Esophagus muscularis mucosa (tissue), 3 donors: ENCODE measurements at regions not wholly inside any gene's neighbourhood (a gene's known extent, or its start where the extent isn't known, plus 50 kb on each side); places are given as distances from the start of the nearest gene placed in this dataset.

Experiments used
- POLR2A ChIP-seq: fragments of 450-650 bp; IDR thresholded peaks from one replicate; pipeline ENCODE4 v1.6.1; 2017; ENCODE audit warnings: antibody characterized with exemption, moderate library complexity, mild to moderate bottlenecking, low read depth
- POLR2AphosphoS5 ChIP-seq, 2 donors: sonication (generic); formaldehyde crosslinking; IDR thresholded peaks; one replicate each; pipeline ENCODE4 v1.6.1; 2017; ENCODE audit warnings: antibody characterized with exemption in 2 of 2
- TF ChIP-seq, protein P1 (sequence below), 3 experiments: fragments of 200-600 bp in 2 of 3; fragments of 450-650 bp in 1 of 3; sonication (generic) in 2 of 3; IDR thresholded peaks; one replicate each; pipeline ENCODE4 v1.5.1; 2017 to 2019; ENCODE audit warnings: antibody characterized with exemption in 3 of 3, mild to moderate bottlenecking in 2 of 3, moderate library complexity in 1 of 3

DNA sequence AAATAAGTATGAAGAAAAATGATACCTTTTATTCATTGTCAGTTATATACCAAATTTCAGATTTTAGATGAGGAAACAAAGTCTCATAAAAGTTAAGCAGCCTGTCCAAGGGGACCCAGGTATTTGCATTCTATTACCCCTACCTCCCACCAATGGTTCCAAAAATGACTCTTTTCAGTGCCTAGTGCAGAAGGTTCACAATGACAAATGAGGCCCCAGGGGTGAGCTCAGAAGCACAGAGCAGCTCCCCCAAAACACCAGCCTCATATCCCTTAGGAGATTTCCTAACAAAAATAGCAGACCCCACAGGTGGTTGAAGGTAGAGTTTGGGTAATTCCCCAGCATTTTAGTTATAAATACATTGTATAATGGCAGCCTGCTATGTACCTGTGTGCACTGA is 168.6 kb downstream of the REEP3 start:
- TF ChIP-seq POLR2AphosphoS5 (IDR thresholded peaks at IDR 0.05) (no peak), POLR2A (no peak)
- TF ChIP-seq, protein P1, sequence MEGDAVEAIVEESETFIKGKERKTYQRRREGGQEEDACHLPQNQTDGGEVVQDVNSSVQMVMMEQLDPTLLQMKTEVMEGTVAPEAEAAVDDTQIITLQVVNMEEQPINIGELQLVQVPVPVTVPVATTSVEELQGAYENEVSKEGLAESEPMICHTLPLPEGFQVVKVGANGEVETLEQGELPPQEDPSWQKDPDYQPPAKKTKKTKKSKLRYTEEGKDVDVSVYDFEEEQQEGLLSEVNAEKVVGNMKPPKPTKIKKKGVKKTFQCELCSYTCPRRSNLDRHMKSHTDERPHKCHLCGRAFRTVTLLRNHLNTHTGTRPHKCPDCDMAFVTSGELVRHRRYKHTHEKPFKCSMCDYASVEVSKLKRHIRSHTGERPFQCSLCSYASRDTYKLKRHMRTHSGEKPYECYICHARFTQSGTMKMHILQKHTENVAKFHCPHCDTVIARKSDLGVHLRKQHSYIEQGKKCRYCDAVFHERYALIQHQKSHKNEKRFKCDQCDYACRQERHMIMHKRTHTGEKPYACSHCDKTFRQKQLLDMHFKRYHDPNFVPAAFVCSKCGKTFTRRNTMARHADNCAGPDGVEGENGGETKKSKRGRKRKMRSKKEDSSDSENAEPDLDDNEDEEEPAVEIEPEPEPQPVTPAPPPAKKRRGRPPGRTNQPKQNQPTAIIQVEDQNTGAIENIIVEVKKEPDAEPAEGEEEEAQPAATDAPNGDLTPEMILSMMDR (IDR thresholded peaks at IDR 0.05): no peak
